Middle frontal gyrus (tissue), 1 donor: ENCODE measurements at regions not wholly inside any gene's neighbourhood (a gene's known extent, or its start where the extent isn't known, plus 50 kb on each side); places are given as distances from the start of the nearest gene placed in this dataset.
"Not testable (repeated sequence)": the region's sequence is repeated elsewhere in the genome, so short reads cannot be mapped to it uniquely, and the experiment has no call there.

Experiments
- DNase-seq: peaks from one replicate; pipeline ENCODE4 v3.0.0-alpha.2; 2015; ENCODE audit warnings: low spot score; ENCODE audit errors: extremely low spot score

- DNase-seq, result no peak
These were observed 256.3 kb upstream of the SFSWAP start for GRCh38 chr12:131454418-131455217.

GRCh38 chr12:131455218-131455506 lies 255.7 kb upstream of the SFSWAP start:
- no peak for DNase-seq

GRCh38 chr12:131455581-131456110 lies 255.2 kb upstream of the SFSWAP start:
- no peak for DNase-seq

GRCh38 chr12:131456301-131457027 lies 254.4 kb upstream of the SFSWAP start:
- no peak for DNase-seq

GRCh38 chr12:131457028-131457310 lies 253.9 kb upstream of the SFSWAP start:
- no peak for DNase-seq

GRCh38 chr12:131457331-131458047 lies 253.4 kb upstream of the SFSWAP start:
- no peak for DNase-seq

- DNase-seq, result no peak
These were observed 252.9 kb upstream of the SFSWAP start for GRCh38 chr12:131458048-131458374.

GRCh38 chr12:131458931-131459772 lies 251.7 kb upstream of the SFSWAP start:
- no peak for DNase-seq

GRCh38 chr12:131459773-131460365 lies 251.0 kb upstream of the SFSWAP start:
- DNase-seq, result no peak

GRCh38 chr12:131460520-131460919 lies 250.4 kb upstream of the SFSWAP start:
- DNase-seq, result no peak

- DNase-seq, result no peak
These were observed 249.8 kb upstream of the SFSWAP start for GRCh38 chr12:131461096-131461495.

- DNase-seq, result no peak
These were observed 247.7 kb upstream of the SFSWAP start for GRCh38 chr12:131463174-131463573.

- DNase-seq, result no peak
These were observed 246.8 kb upstream of the SFSWAP start for GRCh38 chr12:131464081-131464480.

- DNase-seq, result no peak
These were observed 244.6 kb upstream of the SFSWAP start for GRCh38 chr12:131466306-131466705.

- no peak for DNase-seq
These were observed 244.0 kb upstream of the SFSWAP start for GRCh38 chr12:131466932-131467331.

- DNase-seq, result no peak
These were observed 242.7 kb upstream of the SFSWAP start for GRCh38 chr12:131468206-131468605.

GRCh38 chr12:131469945-131470344 lies 240.9 kb upstream of the SFSWAP start:
- not testable (repeated sequence) for DNase-seq

GRCh38 chr12:131471271-131471905 lies 239.5 kb upstream of the SFSWAP start:
- no peak for DNase-seq

- DNase-seq, result no peak
These were observed 238.8 kb upstream of the SFSWAP start for GRCh38 chr12:131471946-131472732.

GRCh38 chr12:131473261-131473660 lies 237.6 kb upstream of the SFSWAP start:
- DNase-seq, result no peak
